ENCODE measurements at regions not wholly inside any gene's neighbourhood (a gene's known extent, or its start where the extent isn't known, plus 50 kb on each side); places are given as distances from the start of the nearest gene placed in this dataset.
A peak's percentile ranks its signal among the peaks of the same experiment; 100 is the strongest.
"Not testable (repeated sequence)": the region's sequence is repeated elsewhere in the genome, so short reads cannot be mapped to it uniquely, and the experiment has no call there.

- POLR2A ChIA-PET: no interaction called here
- 100% methylated on average over 3 of the region's 4 CpGs for WGBS (ENCODE audit: insufficient coverage)
- H3K36me3 ChIP-seq (ENCODE audit: control insufficient read depth in 4 of 4, insufficient read depth in 4 of 4, low read length in 3 of 4): no peaks in the 10 kb centered on the region
- CTCF ChIA-PET: no interaction called here
- H3K4me3 ChIP-seq (ENCODE audit: control insufficient read depth in 1 of 7, extremely low read depth in 1 of 7, insufficient read depth in 4 of 7, low read depth in 2 of 7, low read length in 6 of 7): no peak overlapping the region
- no peak for DNase-seq
- H3K27ac ChIP-seq (ENCODE audit: insufficient read depth in 1 of 2, low read depth in 1 of 2, low read length in 2 of 2, poor library complexity in 1 of 2, severe bottlenecking in 2 of 2): no peak overlapping the region
- peaks cover 0 to 2% (median 0%) of the 10 kb centered on the region in 5 experiments for H3K9me3 ChIP-seq (ENCODE audit: control extremely low read depth in 1 of 5, control insufficient read depth in 4 of 5, insufficient read depth in 2 of 5, low read depth in 1 of 5, low read length in 4 of 5)
- no peaks in the 10 kb centered on the region for H3K27me3 ChIP-seq (replicated peaks in 2 of 5; ENCODE audit: control insufficient read depth in 4 of 5, insufficient read depth in 5 of 5, low read length in 4 of 5)
- peaks cover 0 to 11% (median 5%) of the 10 kb centered on the region in 4 experiments for H3K4me1 ChIP-seq (ENCODE audit: control extremely low read depth in 1 of 4, control insufficient read depth in 4 of 4, insufficient read depth in 4 of 4, low read length in 3 of 4)
These were observed 94.7 kb upstream of the JCAD start for GRCh38 chr10:30154126-30154525.

DNA sequence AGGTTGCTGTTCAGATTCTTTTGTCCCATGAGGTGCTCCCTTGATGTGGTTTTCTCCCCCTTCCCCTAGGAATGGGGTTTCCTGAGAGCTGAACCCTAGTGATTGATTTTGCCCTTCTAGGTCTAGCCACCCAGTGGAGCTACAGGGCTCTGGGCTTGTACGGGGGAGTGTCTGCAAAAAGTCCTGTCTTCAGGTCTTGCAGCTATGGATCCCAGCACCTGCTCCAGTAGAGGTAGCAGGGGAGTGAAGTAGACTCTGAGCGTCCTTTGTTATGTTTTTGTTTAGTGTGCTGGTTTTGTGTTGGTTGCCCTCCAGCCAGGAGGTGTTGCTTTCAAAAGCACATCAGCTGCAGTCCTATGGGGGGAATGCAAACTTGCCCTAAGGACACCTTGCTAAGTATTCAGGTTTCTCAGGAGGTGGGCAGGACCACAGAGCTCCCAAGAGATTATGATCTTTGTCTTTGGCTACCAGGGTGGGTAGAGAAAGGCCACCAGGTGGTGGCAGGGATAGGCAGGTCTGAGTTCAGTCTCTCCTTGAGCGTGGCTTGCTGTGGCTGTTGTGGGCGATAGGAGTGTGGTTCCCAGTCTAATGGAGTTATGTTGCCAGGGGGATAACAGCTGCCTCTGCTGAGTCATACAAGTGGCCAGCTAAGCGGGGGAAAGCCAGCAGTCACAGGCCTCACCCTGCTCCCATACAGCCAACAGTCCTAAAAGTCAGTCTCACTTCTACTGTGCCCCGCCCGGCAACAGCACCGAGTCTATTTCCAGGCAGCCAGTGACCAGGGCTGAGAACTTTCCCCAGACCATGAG lies 92.4 kb upstream of the JCAD start:
- Histone ChIP-seq H3K27me3 (replicated peaks in 2 of 5; ENCODE audit: control insufficient read depth in 4 of 5, insufficient read depth in 5 of 5, low read length in 4 of 5) (no peaks in the 10 kb centered on the region), H3K27ac (ENCODE audit: insufficient read depth in 1 of 2, low read depth in 1 of 2, low read length in 2 of 2, poor library complexity in 1 of 2, severe bottlenecking in 2 of 2) (no peak overlapping the region), H3K36me3 (ENCODE audit: control insufficient read depth in 4 of 4, insufficient read depth in 4 of 4, low read length in 3 of 4) (no peaks in the 10 kb centered on the region), H3K4me1 (ENCODE audit: control extremely low read depth in 1 of 4, control insufficient read depth in 4 of 4, insufficient read depth in 4 of 4, low read length in 3 of 4) (peaks cover 0 to 11% (median 5%) of the 10 kb centered on the region in 4 experiments), H3K9me3 (ENCODE audit: control extremely low read depth in 1 of 5, control insufficient read depth in 4 of 5, insufficient read depth in 2 of 5, low read depth in 1 of 5, low read length in 4 of 5) (peaks cover 0 to 2% (median 0%) of the 10 kb centered on the region in 5 experiments), H3K4me3 (ENCODE audit: control insufficient read depth in 1 of 7, extremely low read depth in 1 of 7, insufficient read depth in 4 of 7, low read depth in 2 of 7, low read length in 6 of 7) (peak overlapping the region in 1 of 7 experiments; percentile 36)
- ChIA-PET CTCF (interaction anchor here (0.8 to 1.7 kb wide), 4 partner anchors 10 to 139 kb away, joined by 3 to 4 read pairs (median 4); no protein-coding TSS in a partner anchor), POLR2A (no interaction called here)
- 61% methylated on average over 8 of the region's 8 CpGs for WGBS (ENCODE audit: insufficient coverage)
- peak; percentile 90 to 99 (median 97) for DNase-seq

DNA sequence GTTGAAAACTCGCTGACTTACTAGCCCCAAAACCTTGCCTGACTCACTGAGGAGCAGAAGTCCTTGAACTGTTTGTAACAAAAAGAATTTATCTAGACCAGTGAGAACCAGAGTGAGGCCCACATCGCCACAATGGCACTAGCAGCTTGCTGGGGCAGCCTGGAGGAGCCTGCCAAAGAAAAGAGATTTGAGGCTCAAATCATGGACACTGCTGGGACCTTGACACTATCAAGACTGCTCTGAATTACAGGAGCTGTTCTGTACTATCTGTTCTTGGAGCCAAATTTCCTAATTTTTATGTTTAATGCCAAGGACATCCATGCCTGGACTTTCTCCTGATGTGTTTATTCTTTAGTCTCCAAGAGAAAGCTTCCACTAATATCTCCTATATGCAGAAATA lies 82.0 kb upstream of the JCAD start:
- POLR2A ChIA-PET: no interaction called here
- H3K4me3 ChIP-seq (ENCODE audit: control insufficient read depth in 1 of 7, extremely low read depth in 1 of 7, insufficient read depth in 4 of 7, low read depth in 2 of 7, low read length in 6 of 7): no peak overlapping the region
- no peaks in the 10 kb centered on the region for H3K27me3 ChIP-seq (replicated peaks in 2 of 5; ENCODE audit: control insufficient read depth in 4 of 5, insufficient read depth in 5 of 5, low read length in 4 of 5)
- CTCF ChIA-PET: interaction anchor here (0.8 to 1.4 kb wide), 2 partner anchors 10 to 109 kb away, joined by 3 to 4 read pairs; no protein-coding TSS in a partner anchor
- no peaks in the 10 kb centered on the region for H3K36me3 ChIP-seq (ENCODE audit: control insufficient read depth in 4 of 4, insufficient read depth in 4 of 4, low read length in 3 of 4)
- peaks cover 0 to 7% (median 1%) of the 10 kb centered on the region in 5 experiments for H3K9me3 ChIP-seq (ENCODE audit: control extremely low read depth in 1 of 5, control insufficient read depth in 4 of 5, insufficient read depth in 2 of 5, low read depth in 1 of 5, low read length in 4 of 5)
- WGBS (ENCODE audit: insufficient coverage): 97% methylated on average over 2 of the region's 2 CpGs
- H3K4me1 ChIP-seq (ENCODE audit: control extremely low read depth in 1 of 4, control insufficient read depth in 4 of 4, insufficient read depth in 4 of 4, low read length in 3 of 4): no peaks in the 10 kb centered on the region
- DNase-seq: no peak
- no peak overlapping the region for H3K27ac ChIP-seq (ENCODE audit: insufficient read depth in 1 of 2, low read depth in 1 of 2, low read length in 2 of 2, poor library complexity in 1 of 2, severe bottlenecking in 2 of 2)

DNA sequence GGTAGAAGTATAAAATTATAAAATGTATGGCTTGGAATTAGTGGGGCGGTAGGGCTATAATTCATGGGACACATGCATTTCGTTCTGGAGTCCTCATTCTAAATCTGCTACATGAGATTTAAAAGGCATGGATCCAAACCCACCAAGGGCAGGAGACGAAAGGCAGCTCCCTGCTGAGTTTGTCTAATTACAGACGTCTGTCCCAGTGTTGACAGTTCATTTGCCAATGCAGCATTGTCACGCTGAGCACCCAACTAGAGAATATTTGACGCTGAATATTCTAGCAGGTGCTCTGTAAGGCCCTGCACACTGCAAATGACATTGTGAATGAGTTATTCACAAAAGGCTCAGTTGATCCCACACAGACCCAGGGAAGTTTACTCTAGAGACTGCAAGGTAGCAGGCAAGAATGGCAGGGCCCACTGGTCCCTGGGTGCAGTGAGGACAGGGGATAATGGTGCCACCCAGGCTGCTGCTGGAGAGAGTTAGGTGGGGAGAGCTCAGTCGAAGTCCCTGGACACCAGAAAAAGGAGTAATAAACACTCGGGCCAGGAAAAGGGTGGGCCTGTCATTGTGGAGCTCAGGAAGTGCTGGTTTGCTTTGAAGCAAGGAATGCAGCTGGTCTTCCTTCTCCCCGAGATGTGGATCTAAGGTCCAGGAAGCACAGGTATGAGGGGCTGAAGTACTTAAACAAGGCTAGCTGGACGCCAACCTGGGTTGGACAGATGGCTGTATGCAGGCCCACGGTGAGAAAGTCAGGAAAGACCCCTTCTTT lies 75.0 kb upstream of the JCAD start:
- ChIA-PET CTCF (no interaction called here), POLR2A (no interaction called here)
- Histone ChIP-seq H3K4me3 (ENCODE audit: control insufficient read depth in 1 of 7, extremely low read depth in 1 of 7, insufficient read depth in 4 of 7, low read depth in 2 of 7, low read length in 6 of 7) (no peak overlapping the region), H3K9me3 (ENCODE audit: control extremely low read depth in 1 of 5, control insufficient read depth in 4 of 5, insufficient read depth in 2 of 5, low read depth in 1 of 5, low read length in 4 of 5) (no peaks in the 10 kb centered on the region), H3K36me3 (ENCODE audit: control insufficient read depth in 4 of 4, insufficient read depth in 4 of 4, low read length in 3 of 4) (no peaks in the 10 kb centered on the region), H3K27me3 (replicated peaks in 2 of 5; ENCODE audit: control insufficient read depth in 4 of 5, insufficient read depth in 5 of 5, low read length in 4 of 5) (no peaks in the 10 kb centered on the region), H3K4me1 (ENCODE audit: control extremely low read depth in 1 of 4, control insufficient read depth in 4 of 4, insufficient read depth in 4 of 4, low read length in 3 of 4) (no peaks in the 10 kb centered on the region), H3K27ac (ENCODE audit: insufficient read depth in 1 of 2, low read depth in 1 of 2, low read length in 2 of 2, poor library complexity in 1 of 2, severe bottlenecking in 2 of 2) (no peak overlapping the region)
- no peak for DNase-seq
- 87% methylated on average over 9 of the region's 11 CpGs for WGBS (ENCODE audit: insufficient coverage)

DNA sequence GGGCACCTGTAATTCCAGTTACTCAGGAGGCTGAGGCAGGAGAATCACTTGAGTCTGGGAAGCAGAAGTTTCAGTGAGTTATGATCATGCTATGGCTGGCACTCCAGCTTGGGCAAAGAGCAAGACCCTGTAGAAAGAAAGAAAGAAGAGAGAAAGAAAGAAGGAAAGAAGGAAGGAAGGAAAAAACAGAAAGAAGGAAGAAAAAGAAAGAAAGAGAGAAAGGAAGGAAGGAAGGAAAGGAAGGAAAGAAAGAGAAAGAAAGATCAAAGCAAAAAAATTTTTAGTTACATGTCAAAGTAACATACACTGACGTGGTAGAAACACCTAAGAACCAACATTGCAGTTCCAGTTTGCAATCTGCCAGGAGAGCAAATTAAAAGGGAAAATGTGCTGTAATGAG lies 73.8 kb upstream of the JCAD start:
- ChIA-PET POLR2A (no interaction called here), CTCF (no interaction called here)
- Histone ChIP-seq H3K4me3 (ENCODE audit: control insufficient read depth in 1 of 7, extremely low read depth in 1 of 7, insufficient read depth in 4 of 7, low read depth in 2 of 7, low read length in 6 of 7) (no peak overlapping the region), H3K36me3 (ENCODE audit: control insufficient read depth in 4 of 4, insufficient read depth in 4 of 4, low read length in 3 of 4) (no peaks in the 10 kb centered on the region), H3K4me1 (ENCODE audit: control extremely low read depth in 1 of 4, control insufficient read depth in 4 of 4, insufficient read depth in 4 of 4, low read length in 3 of 4) (no peaks in the 10 kb centered on the region), H3K9me3 (ENCODE audit: control extremely low read depth in 1 of 5, control insufficient read depth in 4 of 5, insufficient read depth in 2 of 5, low read depth in 1 of 5, low read length in 4 of 5) (no peaks in the 10 kb centered on the region), H3K27ac (ENCODE audit: insufficient read depth in 1 of 2, low read depth in 1 of 2, low read length in 2 of 2, poor library complexity in 1 of 2, severe bottlenecking in 2 of 2) (no peak overlapping the region), H3K27me3 (replicated peaks in 2 of 5; ENCODE audit: control insufficient read depth in 4 of 5, insufficient read depth in 5 of 5, low read length in 4 of 5) (no peaks in the 10 kb centered on the region)
- DNase-seq: no peak
- WGBS (ENCODE audit: insufficient coverage): 100% methylated on average over 1 of the region's 1 CpG

- H3K27ac ChIP-seq (ENCODE audit: insufficient read depth in 1 of 2, low read depth in 1 of 2, low read length in 2 of 2, poor library complexity in 1 of 2, severe bottlenecking in 2 of 2); CTCF ChIA-PET; DNase-seq; H3K9me3 ChIP-seq (ENCODE audit: control extremely low read depth in 1 of 5, control insufficient read depth in 4 of 5, insufficient read depth in 2 of 5, low read depth in 1 of 5, low read length in 4 of 5); H3K4me3 ChIP-seq (ENCODE audit: control insufficient read depth in 1 of 7, extremely low read depth in 1 of 7, insufficient read depth in 4 of 7, low read depth in 2 of 7, low read length in 6 of 7); H3K36me3 ChIP-seq (ENCODE audit: control insufficient read depth in 4 of 4, insufficient read depth in 4 of 4, low read length in 3 of 4); H3K4me1 ChIP-seq (ENCODE audit: control extremely low read depth in 1 of 4, control insufficient read depth in 4 of 4, insufficient read depth in 4 of 4, low read length in 3 of 4); H3K27me3 ChIP-seq (replicated peaks in 2 of 5; ENCODE audit: control insufficient read depth in 4 of 5, insufficient read depth in 5 of 5, low read length in 4 of 5); POLR2A ChIA-PET: not testable (repeated sequence)
- over 99% methylated on average over 13 of the region's 13 CpGs for WGBS (ENCODE audit: insufficient coverage)
These were observed 72.0 kb upstream of the JCAD start for GRCh38 chr10:30131369-30131768.

DNA sequence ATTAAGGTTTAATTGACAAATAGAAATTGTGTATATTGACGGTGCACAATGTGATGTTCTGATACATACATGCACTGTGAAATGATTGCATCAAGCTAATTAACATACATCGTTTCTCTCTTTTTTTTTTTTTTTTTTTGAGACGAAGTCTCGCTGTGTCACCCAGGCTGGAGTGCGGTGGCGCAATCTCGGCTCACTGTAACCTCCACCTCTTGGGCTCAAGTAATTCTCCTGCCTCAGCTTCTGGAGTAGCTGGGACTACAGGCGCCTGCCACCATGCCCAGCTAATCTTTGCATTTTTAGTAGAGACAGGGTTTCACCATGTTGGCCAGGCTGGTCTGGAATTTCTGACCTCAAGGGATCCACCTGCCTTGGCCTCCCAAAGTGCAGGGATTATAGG lies 69.9 kb upstream of the JCAD start:
- H3K4me1 ChIP-seq (ENCODE audit: control extremely low read depth in 1 of 4, control insufficient read depth in 4 of 4, insufficient read depth in 4 of 4, low read length in 3 of 4); H3K4me3 ChIP-seq (ENCODE audit: control insufficient read depth in 1 of 7, extremely low read depth in 1 of 7, insufficient read depth in 4 of 7, low read depth in 2 of 7, low read length in 6 of 7); H3K27me3 ChIP-seq (replicated peaks in 2 of 5; ENCODE audit: control insufficient read depth in 4 of 5, insufficient read depth in 5 of 5, low read length in 4 of 5); H3K27ac ChIP-seq (ENCODE audit: insufficient read depth in 1 of 2, low read depth in 1 of 2, low read length in 2 of 2, poor library complexity in 1 of 2, severe bottlenecking in 2 of 2); DNase-seq; H3K36me3 ChIP-seq (ENCODE audit: control insufficient read depth in 4 of 4, insufficient read depth in 4 of 4, low read length in 3 of 4); CTCF ChIA-PET; H3K9me3 ChIP-seq (ENCODE audit: control extremely low read depth in 1 of 5, control insufficient read depth in 4 of 5, insufficient read depth in 2 of 5, low read depth in 1 of 5, low read length in 4 of 5): not testable (repeated sequence)
- POLR2A ChIA-PET: interaction anchor here (0.6 kb wide), 1 partner anchor 158 kb away, joined by 3 read pairs; no protein-coding TSS in a partner anchor
- 100% methylated on average over 4 of the region's 8 CpGs for WGBS (ENCODE audit: insufficient coverage)

All from common myeloid progenitor, CD34-positive (primary cell).